ENCODE measurements at regions not wholly inside any gene's neighbourhood (a gene's known extent, or its start where the extent isn't known, plus 50 kb on each side); places are given as distances from the start of the nearest gene placed in this dataset.

DNA sequence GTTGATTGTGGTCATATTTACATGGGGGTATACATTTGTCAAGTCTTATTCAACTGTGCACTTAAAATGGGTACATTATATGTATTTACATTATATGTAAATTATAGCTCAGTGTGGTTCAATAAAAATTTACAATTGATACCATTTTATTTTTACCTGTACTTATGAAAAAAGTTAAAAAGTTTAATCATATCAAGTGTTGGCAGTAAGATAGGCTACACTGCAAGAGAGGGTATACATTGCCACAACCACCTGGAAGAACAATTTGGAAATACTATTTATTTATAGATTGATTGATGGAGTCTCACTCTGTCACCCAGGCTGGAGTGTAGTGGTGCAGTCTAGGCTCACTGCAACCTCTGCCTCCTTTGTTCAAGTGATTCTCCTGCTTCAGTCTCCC, 453.3 kb downstream of the XYLT1 start:
- H3K4me1 Mint-ChIP-seq = peaks cover 19% of the 10 kb centered on the region
- no peak for DNase-seq
- peaks cover 11% of the 10 kb centered on the region for H3K36me3 Mint-ChIP-seq
- CTCF ChIA-PET = interaction anchor here (2.1 kb wide), 1 partner anchor 24 kb away, joined by 7 read pairs; no protein-coding TSS in a partner anchor
- peaks cover 3% of the 10 kb centered on the region for H3K27me3 Mint-ChIP-seq
- H3K9me3 Mint-ChIP-seq (ENCODE audit: low read depth) = no peaks in the 10 kb centered on the region
- no peak for ATAC-seq
- H3K4me3 Mint-ChIP-seq = no peak overlapping the region
- H3K27ac Mint-ChIP-seq = no peak overlapping the region

- Mint-ChIP-seq H3K9me3 (ENCODE audit: low read depth) (no peaks in the 10 kb centered on the region), H3K27ac (no peak overlapping the region), H3K27me3 (no peaks in the 10 kb centered on the region), H3K36me3 (peaks cover 11% of the 10 kb centered on the region), H3K4me1 (peaks cover 8% of the 10 kb centered on the region), H3K4me3 (no peak overlapping the region)
- ATAC-seq = no peak
- no peak for DNase-seq
- CTCF ChIA-PET = interaction anchor here (2.1 kb wide), 1 partner anchor 25 kb away, joined by 7 read pairs; no protein-coding TSS in a partner anchor
Measured at GRCh38 chr16:17018585-17018939, 452.2 kb downstream of the XYLT1 start.

- CTCF ChIA-PET = no interaction called here
- DNase-seq = no peak
- no peak overlapping the region for H3K27ac Mint-ChIP-seq
- peaks cover 5% of the 10 kb centered on the region for H3K4me1 Mint-ChIP-seq
- no peaks in the 10 kb centered on the region for H3K27me3 Mint-ChIP-seq
- ATAC-seq = no peak
- H3K36me3 Mint-ChIP-seq = peaks cover 11% of the 10 kb centered on the region
- no peaks in the 10 kb centered on the region for H3K9me3 Mint-ChIP-seq (ENCODE audit: low read depth)
- H3K4me3 Mint-ChIP-seq = no peak overlapping the region
Measured at GRCh38 chr16:17019366-17019765, 451.4 kb downstream of the XYLT1 start.

DNA sequence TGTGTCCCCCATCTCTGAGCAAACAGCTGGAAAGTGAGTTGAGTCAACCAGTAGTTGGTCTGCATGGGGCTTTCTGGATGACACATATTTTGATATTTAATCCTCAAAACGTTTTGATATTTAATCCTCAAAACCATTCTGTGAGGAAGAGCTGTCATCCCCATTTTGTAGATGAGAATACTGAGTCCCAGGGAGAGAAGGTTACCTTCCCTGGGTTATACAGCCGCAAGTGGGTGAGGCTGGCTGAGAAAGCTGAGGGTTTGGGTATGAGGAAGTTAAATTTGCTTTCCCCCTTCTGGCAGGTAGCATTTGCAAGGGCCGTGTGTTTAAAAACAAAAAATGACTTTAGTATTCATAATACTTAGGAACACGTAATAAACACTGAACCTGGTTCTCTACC, 447.2 kb downstream of the XYLT1 start:
- H3K36me3 Mint-ChIP-seq = peaks cover 11% of the 10 kb centered on the region
- no peaks in the 10 kb centered on the region for H3K27me3 Mint-ChIP-seq
- H3K27ac Mint-ChIP-seq = no peak overlapping the region
- H3K9me3 Mint-ChIP-seq (ENCODE audit: low read depth) = peaks cover under 1% of the 10 kb centered on the region
- H3K4me1 Mint-ChIP-seq = peaks cover 30% of the 10 kb centered on the region
- ATAC-seq (no peak), DNase-seq (no peak)
- H3K4me3 Mint-ChIP-seq = no peak overlapping the region
- CTCF ChIA-PET = no interaction called here

DNA sequence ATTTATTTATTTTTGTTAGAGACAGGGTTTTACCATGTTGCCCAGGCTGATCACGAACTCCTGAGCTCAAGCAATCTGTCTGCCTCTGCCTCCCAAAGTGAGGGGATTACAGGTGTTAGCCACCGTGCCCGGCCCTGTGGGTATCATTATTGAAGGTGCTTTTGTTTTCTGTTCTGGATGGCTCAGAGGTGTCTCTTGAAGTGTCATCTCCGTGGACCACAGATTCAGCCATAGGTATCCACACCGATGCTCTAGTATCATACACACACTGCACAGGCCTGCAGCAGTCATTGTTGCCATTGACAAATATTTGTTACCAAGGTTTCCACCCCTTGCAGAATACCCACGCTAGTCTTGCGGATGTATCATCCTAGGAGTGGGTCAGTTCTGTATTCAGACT, 446.2 kb downstream of the XYLT1 start:
- Mint-ChIP-seq H3K4me3 (no peak overlapping the region), H3K4me1 (peaks cover 30% of the 10 kb centered on the region), H3K36me3 (peaks cover 20% of the 10 kb centered on the region), H3K9me3 (ENCODE audit: low read depth) (peaks cover 7% of the 10 kb centered on the region), H3K27ac (no peak overlapping the region), H3K27me3 (no peaks in the 10 kb centered on the region)
- DNase-seq = no peak
- ATAC-seq = no peak
- CTCF ChIA-PET = interaction anchor here (1.1 kb wide), 1 partner anchor 9 kb away, joined by 3 read pairs; no protein-coding TSS in a partner anchor

DNA sequence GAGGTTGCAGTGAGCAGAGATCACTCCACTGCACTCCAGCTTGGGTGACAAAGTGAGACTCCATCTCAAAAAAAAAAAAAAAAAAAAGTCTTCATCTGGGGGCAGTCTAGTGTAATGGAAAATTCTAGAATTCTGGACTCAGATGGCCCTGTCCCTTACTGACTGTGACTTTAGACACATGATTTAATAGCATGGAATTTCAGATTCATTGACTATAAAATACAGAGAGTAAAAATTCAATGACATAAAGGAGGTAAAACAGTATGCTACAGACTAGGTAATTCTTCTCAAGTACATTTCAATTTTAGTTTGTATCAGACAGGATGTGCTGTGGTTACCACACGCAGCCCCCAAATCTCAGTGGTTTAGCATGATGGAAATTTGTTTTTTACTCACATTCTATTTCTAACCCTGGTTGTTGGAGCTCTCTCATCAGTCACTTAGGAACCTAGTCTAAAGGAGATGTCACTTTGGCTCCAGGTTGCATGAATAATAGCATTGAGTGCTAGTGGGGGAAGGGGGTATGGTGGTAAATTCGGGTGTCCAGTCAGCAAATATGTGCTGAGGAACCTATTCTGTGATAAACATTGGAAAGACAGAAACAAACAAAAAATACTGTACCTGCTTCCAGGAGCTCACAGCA, 444.0 kb downstream of the XYLT1 start:
- peak; percentile 84 for ATAC-seq
- H3K27ac Mint-ChIP-seq = peak overlapping the region; percentile 77
- H3K36me3 Mint-ChIP-seq = peaks cover 31% of the 10 kb centered on the region
- CTCF ChIA-PET = interaction anchor here (0.6 to 1.8 kb wide), 2 partner anchors 12 to 27 kb away, joined by 3 to 6 read pairs; no protein-coding TSS in a partner anchor
- peaks cover 14% of the 10 kb centered on the region for H3K9me3 Mint-ChIP-seq (ENCODE audit: low read depth)
- DNase-seq = peak; percentile 80
- H3K4me3 Mint-ChIP-seq = peak overlapping the region; percentile 23
- H3K4me1 Mint-ChIP-seq = peaks cover 30% of the 10 kb centered on the region
- H3K27me3 Mint-ChIP-seq = no peaks in the 10 kb centered on the region

DNA sequence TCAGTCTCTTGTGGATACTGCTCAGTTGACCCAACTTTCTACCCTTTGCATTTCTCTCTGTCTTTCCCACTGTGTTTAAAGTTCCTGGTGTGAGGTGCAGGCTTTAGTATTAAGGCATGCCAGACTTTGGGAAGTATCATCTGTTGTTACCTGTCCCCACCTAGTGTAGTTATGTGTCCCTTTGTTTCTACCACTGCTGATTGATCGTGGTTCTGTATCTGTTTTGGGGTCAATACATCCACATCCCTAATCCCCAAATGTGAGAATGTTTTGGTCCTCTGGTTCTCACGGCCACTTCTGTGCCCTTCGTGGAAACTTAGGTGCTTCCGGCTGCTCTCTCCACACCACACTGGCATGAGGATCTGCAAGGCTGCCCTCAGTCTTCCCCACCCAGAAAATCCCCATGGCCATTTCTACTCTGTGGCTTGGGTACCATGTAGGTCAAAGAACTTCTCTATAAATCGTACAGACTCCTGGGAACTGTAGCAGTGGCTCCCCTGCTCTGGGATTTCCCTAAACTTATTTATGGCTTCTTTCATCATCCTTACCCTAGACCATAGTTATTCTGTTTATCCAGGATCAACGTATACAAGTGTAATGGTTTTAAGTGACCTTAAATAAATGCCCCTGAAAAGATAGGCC, 443.2 kb downstream of the XYLT1 start:
- Mint-ChIP-seq H3K36me3 (peaks cover 31% of the 10 kb centered on the region), H3K4me3 (no peak overlapping the region), H3K27me3 (no peaks in the 10 kb centered on the region), H3K27ac (peak overlapping the region; percentile 57), H3K9me3 (ENCODE audit: low read depth) (peaks cover 14% of the 10 kb centered on the region), H3K4me1 (peaks cover 30% of the 10 kb centered on the region)
- ATAC-seq = no peak
- no peak for DNase-seq
- CTCF ChIA-PET = interaction anchor here (1.8 kb wide), 1 partner anchor 13 kb away, joined by 6 read pairs; no protein-coding TSS in a partner anchor

DNA sequence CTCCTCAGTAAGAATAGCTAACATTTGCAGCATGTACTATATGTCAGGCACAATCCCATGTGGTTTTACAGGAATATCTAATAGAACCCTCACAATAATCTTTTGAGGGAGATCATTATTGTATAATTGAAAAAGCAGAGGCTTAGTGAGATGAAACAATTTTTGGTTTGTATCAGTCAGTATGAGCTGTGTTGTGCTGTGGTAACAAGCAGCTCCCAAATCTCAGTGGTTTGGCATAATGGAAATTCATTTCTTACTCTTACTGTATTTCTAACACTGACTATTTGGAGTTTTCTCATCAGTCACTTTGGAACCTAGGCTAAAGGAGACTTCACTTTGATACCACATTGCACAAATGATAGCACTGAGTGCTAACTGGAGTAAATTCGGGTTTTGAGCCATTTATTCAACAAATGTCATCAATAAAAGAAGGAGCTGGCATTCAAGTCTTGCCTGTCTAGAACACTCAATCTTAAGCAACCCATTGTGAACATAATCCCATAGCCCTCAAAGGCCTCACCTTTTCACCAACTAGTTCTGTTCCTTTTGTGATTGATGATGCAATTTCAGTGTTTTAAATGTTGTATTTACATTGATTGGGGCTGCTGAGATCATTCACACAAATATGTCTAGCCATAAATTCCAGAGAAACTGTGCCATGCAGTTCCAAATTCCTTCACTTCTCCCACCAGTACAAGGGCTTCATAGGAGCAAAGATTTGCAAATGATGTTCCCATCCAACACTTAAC, 441.0 kb downstream of the XYLT1 start:
- H3K4me1 Mint-ChIP-seq = peaks cover 27% of the 10 kb centered on the region
- H3K27me3 Mint-ChIP-seq = no peaks in the 10 kb centered on the region
- H3K36me3 Mint-ChIP-seq = peaks cover 31% of the 10 kb centered on the region
- CTCF ChIA-PET = interaction anchor here (0.8 kb wide), 1 partner anchor 501 kb away, joined by 3 read pairs; no protein-coding TSS in a partner anchor
- no peak overlapping the region for H3K27ac Mint-ChIP-seq
- no peak overlapping the region for H3K4me3 Mint-ChIP-seq
- ATAC-seq (no peak), DNase-seq (no peak)
- peaks cover 16% of the 10 kb centered on the region for H3K9me3 Mint-ChIP-seq (ENCODE audit: low read depth)

GRCh38 chr16:17031484-17032268, 439.1 kb downstream of the XYLT1 start:
- H3K4me1 Mint-ChIP-seq = peaks cover 14% of the 10 kb centered on the region
- no peak for DNase-seq
- no peak for ATAC-seq
- H3K36me3 Mint-ChIP-seq = peaks cover 25% of the 10 kb centered on the region
- H3K27ac Mint-ChIP-seq = no peak overlapping the region
- no peaks in the 10 kb centered on the region for H3K27me3 Mint-ChIP-seq
- CTCF ChIA-PET = no interaction called here
- H3K4me3 Mint-ChIP-seq = no peak overlapping the region
- H3K9me3 Mint-ChIP-seq (ENCODE audit: low read depth) = peaks cover 16% of the 10 kb centered on the region

GRCh38 chr16:17032332-17032731, 438.4 kb downstream of the XYLT1 start:
- CTCF ChIA-PET = no interaction called here
- no peaks in the 10 kb centered on the region for H3K27me3 Mint-ChIP-seq
- H3K4me3 Mint-ChIP-seq = no peak overlapping the region
- H3K36me3 Mint-ChIP-seq = peaks cover 25% of the 10 kb centered on the region
- H3K27ac Mint-ChIP-seq = no peak overlapping the region
- H3K9me3 Mint-ChIP-seq (ENCODE audit: low read depth) = peaks cover 16% of the 10 kb centered on the region
- peaks cover 7% of the 10 kb centered on the region for H3K4me1 Mint-ChIP-seq
- no peak for DNase-seq
- no peak for ATAC-seq

DNA sequence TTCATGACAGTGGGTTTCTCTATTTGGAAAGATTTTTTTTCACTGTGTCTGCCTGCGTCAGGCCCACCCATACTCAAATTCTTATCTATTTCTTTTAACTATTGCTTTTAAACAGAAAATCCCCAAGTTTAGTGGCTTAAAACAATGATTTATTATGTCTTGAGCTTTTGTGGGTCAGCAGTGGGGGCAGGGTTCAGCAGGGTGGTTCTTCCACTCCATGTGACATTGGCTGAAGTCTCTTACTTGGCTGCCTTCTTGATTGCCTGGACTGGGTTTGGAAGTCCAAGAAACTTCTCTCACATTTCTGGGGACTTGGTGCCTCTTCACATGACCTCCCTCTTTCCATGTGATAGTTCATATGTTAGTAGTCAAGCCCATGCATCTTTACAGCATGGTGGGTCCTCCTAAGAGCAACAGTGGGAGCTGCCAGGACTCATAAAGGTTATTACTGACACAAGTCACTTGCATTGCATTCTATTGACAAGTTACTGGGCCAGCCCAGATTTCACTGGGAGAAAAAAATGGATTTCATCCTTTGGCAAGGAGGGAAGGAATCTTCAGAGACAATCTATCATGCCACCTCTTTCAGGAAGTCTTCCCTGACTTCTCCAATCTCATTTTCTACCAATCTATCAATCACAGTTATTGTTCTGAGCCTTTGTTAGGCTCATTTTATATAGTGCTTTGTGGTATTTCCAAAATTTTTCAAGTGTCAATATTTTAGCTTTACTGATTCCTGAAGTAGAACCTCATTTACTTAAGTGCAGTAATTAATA, 436.1 kb downstream of the XYLT1 start:
- Mint-ChIP-seq H3K27me3 (no peaks in the 10 kb centered on the region), H3K36me3 (peaks cover 11% of the 10 kb centered on the region), H3K9me3 (ENCODE audit: low read depth) (peaks cover 9% of the 10 kb centered on the region), H3K4me3 (no peak overlapping the region), H3K4me1 (no peaks in the 10 kb centered on the region), H3K27ac (no peak overlapping the region)
- CTCF ChIA-PET = no interaction called here
- DNase-seq = no peak
- ATAC-seq = no peak

- CTCF ChIA-PET = no interaction called here
- Mint-ChIP-seq H3K4me1 (no peaks in the 10 kb centered on the region), H3K36me3 (no peaks in the 10 kb centered on the region), H3K27ac (no peak overlapping the region), H3K4me3 (no peak overlapping the region), H3K9me3 (ENCODE audit: low read depth) (peaks cover 2% of the 10 kb centered on the region), H3K27me3 (no peaks in the 10 kb centered on the region)
- no peak for ATAC-seq
- DNase-seq = no peak
Measured at GRCh38 chr16:17037499-17037898, 433.3 kb downstream of the XYLT1 start.

Measured in activated CD8-positive, alpha-beta memory T cell treated with anti-CD3 and anti-CD28 coated beads, Interleukin-2, amount 10 ng/mL, durations not matched to agents 7 days and 5 days (primary cell).